ENCODE measurements at regions not wholly inside any gene's neighbourhood (a gene's known extent, or its start where the extent isn't known, plus 50 kb on each side); places are given as distances from the start of the nearest gene placed in this dataset.
A peak's percentile ranks its signal among the peaks of the same experiment; 100 is the strongest.

- TF ChIP-seq CTCF (IDR thresholded peaks at IDR 0.05; ENCODE audit: insufficient read depth, low read depth, low read length) = no peak
- no peak for DNase-seq (ENCODE audit: low read depth)
- no peak overlapping the region for H3K4me3 ChIP-seq (ENCODE audit: low read depth, low read length)
Observed at GRCh38 chr5:57681942-57682341, 199.3 kb upstream of the ACTBL2 start.

- no peak overlapping the region for H3K4me3 ChIP-seq (ENCODE audit: low read depth, low read length)
- TF ChIP-seq CTCF (IDR thresholded peaks at IDR 0.05; ENCODE audit: insufficient read depth, low read depth, low read length) = no peak
- no peak for DNase-seq (ENCODE audit: low read depth)
Observed at GRCh38 chr5:57680686-57681085, 198.1 kb upstream of the ACTBL2 start.

GRCh38 chr5:57677235-57677634 is 194.6 kb upstream of the ACTBL2 start:
- H3K4me3 ChIP-seq (ENCODE audit: low read depth, low read length) = no peak overlapping the region
- no peak for DNase-seq (ENCODE audit: low read depth)
- TF ChIP-seq CTCF (IDR thresholded peaks at IDR 0.05; ENCODE audit: insufficient read depth, low read depth, low read length) = no peak

GRCh38 chr5:57676222-57677098 is 193.8 kb upstream of the ACTBL2 start:
- no peak for TF ChIP-seq CTCF (IDR thresholded peaks at IDR 0.05; ENCODE audit: insufficient read depth, low read depth, low read length)
- DNase-seq (ENCODE audit: low read depth) = peak; percentile 68
- H3K4me3 ChIP-seq (ENCODE audit: low read depth, low read length) = no peak overlapping the region

- TF ChIP-seq CTCF (IDR thresholded peaks at IDR 0.05; ENCODE audit: insufficient read depth, low read depth, low read length) = no peak
- no peak for DNase-seq (ENCODE audit: low read depth)
Observed at GRCh38 chr5:57675236-57675635, 192.6 kb upstream of the ACTBL2 start.

GRCh38 chr5:57671371-57671770 is 188.8 kb upstream of the ACTBL2 start:
- DNase-seq (ENCODE audit: low read depth) = no peak
- no peak for TF ChIP-seq CTCF (IDR thresholded peaks at IDR 0.05; ENCODE audit: insufficient read depth, low read depth, low read length)
- H3K4me3 ChIP-seq (ENCODE audit: low read depth, low read length) = no peak overlapping the region

More at GRCh38 chr5:57675236-57675635, 192.6 kb upstream of the ACTBL2 start:
- H3K4me3 ChIP-seq (ENCODE audit: low read depth, low read length) = no peak overlapping the region
